GM12891 (cell line): ENCODE measurements at regions not wholly inside any gene's neighbourhood (a gene's known extent, or its start where the extent isn't known, plus 50 kb on each side); places are given as distances from the start of the nearest gene placed in this dataset.

Source experiments
- DNase-seq: peaks from one replicate; pipeline ENCODE4 v3.0.0; 2011; ENCODE audit warnings: low spot score; ENCODE audit not compliant: insufficient read length
- FAIRE-seq: peaks from 2 replicates; lab custom pipeline; 2011; peaks lifted over from hg19 to GRCh38; lab: Jason Lieb, UNC
- PAX5 ChIP-seq: IDR thresholded peaks from 2 replicates; pipeline ENCODE4 v1.6.1; 2011; ENCODE audit warnings: low read length, moderate library complexity, mild to moderate bottlenecking; ENCODE audit not compliant: insufficient read depth, severe bottlenecking
- POLR2A ChIP-seq: IDR thresholded peaks from 2 replicates; pipeline ENCODE4 v1.6.1; 2011; ENCODE audit warnings: low read depth, low read length, control low read depth
- POLR2AphosphoS5 ChIP-seq: IDR thresholded peaks from 2 replicates; pipeline ENCODE4 v1.6.1; 2011; ENCODE audit warnings: low read depth, low read length, control low read depth
- POU2F2 ChIP-seq: IDR thresholded peaks from 2 replicates; pipeline ENCODE4 v1.6.1; 2011; ENCODE audit warnings: low read depth, mild to moderate bottlenecking, control low read depth, low read length, moderate library complexity
- SPI1 ChIP-seq: IDR thresholded peaks from 2 replicates; pipeline ENCODE4 v1.6.1; 2011; ENCODE audit warnings: low read depth, low read length, control low read depth
- TAF1 ChIP-seq: IDR thresholded peaks from 2 replicates; pipeline ENCODE4 v1.6.1; 2011; ENCODE audit warnings: low read depth, low read length, control low read depth

DNA sequence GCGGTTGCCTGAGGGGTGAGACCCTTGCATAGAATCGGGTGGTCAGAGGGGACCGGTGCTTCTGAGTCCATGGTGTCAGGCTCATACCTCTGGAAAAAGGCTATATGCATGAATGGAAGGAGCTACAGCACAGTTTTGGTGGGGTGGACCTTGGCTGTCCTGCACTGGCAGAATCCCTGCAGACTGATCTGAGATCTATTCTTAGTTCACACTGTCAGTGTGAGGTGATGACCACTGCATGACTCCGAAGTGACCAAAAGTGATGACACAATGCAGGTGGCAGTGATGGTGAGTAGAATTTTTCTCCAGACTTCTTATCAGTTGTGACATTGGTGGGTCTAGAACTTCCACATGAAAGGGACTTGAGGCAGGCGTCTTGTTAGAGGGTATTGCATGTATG, 105.2 kb upstream of the SLC28A3 start:
- DNase-seq (no peak), FAIRE-seq (no peak)
- no peak for TF ChIP-seq SPI1

DNA sequence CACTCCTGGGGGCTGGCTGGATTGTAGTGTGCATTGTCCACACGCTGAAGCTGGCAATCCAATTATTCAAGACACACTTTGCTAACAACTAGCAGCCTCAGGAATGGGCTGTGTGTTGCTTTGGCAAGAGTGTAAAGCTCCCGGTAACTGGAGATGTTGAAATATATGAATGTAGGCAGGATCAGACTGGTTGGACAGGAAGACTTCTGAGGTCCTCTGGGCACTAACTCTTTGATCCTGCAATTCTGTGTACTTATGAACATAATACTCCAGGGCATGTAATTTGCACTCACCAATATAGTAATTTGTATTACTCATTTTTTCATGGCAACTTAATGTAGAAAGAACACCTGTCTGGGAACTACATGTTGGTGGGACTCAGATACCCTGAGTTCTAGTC, 106.7 kb upstream of the SLC28A3 start:
- DNase-seq, result no peak
- FAIRE-seq, result no peak

DNA sequence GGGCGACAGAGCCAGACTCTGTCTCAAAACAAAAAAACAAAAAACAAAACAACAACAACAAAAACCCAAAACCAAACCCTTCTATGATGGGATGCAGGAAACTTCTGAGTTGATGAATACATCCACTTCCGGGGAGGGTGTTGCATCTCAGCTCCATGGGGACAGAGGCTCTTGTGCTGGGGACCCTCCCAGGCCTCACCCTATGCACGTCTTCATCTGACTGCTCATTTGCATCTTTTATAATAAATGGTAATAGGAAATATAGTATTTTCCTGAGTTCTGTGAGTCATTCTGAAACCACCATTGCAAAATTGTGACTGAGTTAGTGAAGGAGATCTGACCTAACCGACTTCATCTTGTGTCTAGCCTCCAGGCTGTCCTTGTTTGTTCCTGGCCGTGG, 109.5 kb upstream of the SLC28A3 start:
- FAIRE-seq, result no peak
- TF ChIP-seq TAF1 (no peak), POLR2A (no peak), POLR2AphosphoS5 (no peak), SPI1 (no peak), POU2F2 (no peak), PAX5 (no peak)
- no peak for DNase-seq

More for the DNA sequence above, 106.7 kb upstream of the SLC28A3 start:
- no peak for TF ChIP-seq SPI1
- TF ChIP-seq POLR2A, result no peak
- TF ChIP-seq PAX5, result no peak
- TF ChIP-seq TAF1, result no peak
- no peak for TF ChIP-seq POLR2AphosphoS5
- no peak for TF ChIP-seq POU2F2

DNA sequence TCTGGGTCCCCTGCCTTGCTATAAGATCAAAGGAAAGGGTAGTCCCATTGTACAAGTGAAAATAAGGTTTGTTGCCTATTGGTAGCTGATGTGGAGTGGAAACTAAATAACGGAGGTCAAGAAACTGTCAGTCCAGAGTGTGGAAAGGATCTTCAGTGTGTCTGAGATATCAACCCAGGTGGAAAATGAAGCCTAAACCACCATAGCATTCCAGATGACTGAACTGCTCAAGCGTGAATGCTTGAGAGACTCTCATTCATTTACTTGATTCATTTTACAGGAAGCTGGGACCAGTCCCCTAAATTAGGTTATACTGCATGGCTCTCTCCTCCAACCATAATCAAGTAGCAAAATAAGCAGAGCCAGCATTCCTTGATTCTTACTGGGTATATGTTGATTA, 116.0 kb upstream of the SLC28A3 start:
- FAIRE-seq (no peak), DNase-seq (no peak)
- TF ChIP-seq PAX5, result no peak
- TF ChIP-seq SPI1, result no peak
- TF ChIP-seq POLR2A, result no peak
- TF ChIP-seq POLR2AphosphoS5, result no peak
- no peak for TF ChIP-seq TAF1
- TF ChIP-seq POU2F2, result no peak

DNA sequence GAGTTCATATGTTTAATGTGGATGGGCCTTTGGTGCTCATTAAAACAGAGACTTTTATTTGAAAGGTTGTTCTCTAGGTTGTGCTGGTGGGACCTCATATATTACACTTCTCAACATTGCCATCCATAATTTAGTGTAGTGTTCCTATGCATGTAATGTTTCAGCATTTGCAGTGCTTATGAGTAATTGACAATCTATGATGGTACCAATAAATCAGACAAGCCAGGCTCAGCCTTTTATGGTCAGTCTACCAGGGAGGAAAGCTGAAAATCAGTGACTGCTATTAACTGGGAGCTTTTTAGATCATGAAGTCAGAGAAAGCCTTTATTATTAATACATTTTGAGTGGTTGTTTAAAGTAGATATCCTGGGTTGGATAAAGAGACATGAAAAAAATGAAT, 120.1 kb upstream of the SLC28A3 start:
- TF ChIP-seq POLR2A (no peak), SPI1 (no peak), TAF1 (no peak), POLR2AphosphoS5 (no peak), PAX5 (no peak), POU2F2 (no peak)
- FAIRE-seq, result no peak
- DNase-seq, result no peak

DNA sequence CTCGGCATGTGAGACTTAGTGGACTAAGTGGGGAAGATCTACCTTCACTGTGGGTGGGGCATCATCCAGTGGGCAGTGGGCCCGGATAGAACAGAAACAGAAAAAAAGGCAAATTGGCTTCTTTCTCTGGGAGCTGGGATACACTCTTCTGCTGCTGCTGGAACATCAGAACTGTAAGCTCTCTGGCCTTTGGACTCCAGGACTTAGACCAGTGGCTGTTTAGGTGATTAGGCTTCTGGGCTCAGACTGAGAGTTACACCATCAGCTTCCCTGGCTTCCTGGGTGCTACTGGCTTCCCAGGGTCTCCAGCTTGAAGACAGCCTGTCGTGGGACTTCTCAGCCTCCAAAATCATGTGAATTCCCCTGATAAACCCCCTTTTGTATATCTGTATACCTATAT, 122.7 kb upstream of the SLC28A3 start:
- no peak for FAIRE-seq
- TF ChIP-seq POLR2AphosphoS5, result no peak
- no peak for TF ChIP-seq PAX5
- TF ChIP-seq POLR2A, result no peak
- no peak for TF ChIP-seq POU2F2
- no peak for TF ChIP-seq TAF1
- no peak for DNase-seq

DNA sequence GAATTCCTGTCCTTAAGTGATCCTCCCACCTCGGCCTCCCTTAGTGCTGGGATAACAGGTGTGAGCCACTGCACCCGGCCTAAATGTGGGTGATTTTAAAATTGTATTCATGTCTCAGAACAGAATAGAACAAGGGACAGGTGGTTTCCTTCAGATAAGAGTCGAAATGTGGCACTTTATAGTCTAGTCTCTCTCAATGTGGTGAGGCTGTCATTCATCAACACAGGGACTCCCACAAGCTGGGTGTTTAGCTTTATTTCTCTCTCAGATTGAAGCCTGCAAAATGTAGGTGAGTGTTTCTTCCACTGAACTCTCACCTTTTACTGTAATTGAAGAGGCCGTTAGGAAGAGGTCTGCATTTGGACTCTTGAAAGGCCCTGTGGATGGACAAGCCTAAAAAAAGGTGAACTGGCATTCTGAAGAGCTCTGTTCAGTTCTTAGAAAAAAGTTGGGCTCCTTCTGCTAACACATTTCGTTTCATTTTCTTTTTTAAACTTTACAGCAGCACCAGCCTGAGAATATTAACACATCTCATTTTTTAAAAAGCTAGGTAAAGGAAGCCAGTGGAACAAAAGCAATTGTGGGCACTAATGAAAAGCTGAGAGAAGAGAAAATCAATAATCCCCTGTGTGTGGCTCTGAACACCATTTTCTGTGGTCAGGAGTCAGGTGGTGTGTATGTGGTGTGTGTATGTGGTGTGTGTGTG, 126.2 kb upstream of the SLC28A3 start:
- no peak for DNase-seq
- FAIRE-seq, result no peak
- TF ChIP-seq POLR2AphosphoS5 (no peak), POLR2A (no peak), POU2F2 (no peak), SPI1 (no peak), PAX5 (no peak), TAF1 (no peak)

DNA sequence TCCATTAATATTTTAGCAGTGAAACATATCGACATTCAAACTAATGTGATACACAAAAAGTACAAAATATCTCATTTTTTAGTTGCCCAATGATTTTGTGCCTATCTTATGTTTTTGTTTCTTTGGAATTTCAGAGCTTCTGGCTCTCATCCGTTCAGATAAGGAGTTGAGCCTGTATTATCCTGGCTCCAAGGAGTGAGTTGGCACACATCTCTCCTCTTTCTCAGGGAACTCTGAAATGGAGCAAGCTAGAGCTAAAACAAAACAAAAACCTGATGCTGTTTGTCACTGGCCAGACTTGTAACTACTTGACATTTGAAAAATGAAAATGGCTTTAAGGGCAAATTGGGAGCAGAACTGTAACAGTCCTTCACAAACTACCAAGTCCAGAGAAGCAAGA, 131.3 kb upstream of the SLC28A3 start:
- FAIRE-seq (no peak), DNase-seq (no peak)
- no peak for TF ChIP-seq POU2F2
- no peak for TF ChIP-seq PAX5
- TF ChIP-seq SPI1, result no peak
- TF ChIP-seq POLR2A, result no peak
- TF ChIP-seq POLR2AphosphoS5, result no peak

DNA sequence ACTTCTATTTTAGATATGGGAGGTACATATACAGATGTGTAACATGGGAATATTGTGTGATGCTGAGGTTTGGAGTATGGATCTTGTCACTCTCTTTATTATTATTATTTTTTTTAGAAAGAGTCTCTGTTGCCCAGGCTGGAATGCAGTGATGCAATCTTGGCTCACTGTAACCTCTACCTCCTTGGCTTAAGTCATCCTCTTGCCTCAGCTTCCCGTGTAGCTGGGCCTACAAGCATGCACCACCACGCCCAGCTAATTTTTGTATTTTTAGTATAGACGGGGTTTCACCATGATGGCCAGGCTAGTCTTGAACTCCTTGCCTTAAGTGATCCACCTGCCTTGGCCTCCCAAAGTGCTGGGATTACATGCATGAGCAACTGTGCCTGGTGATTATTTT, 138.4 kb upstream of the SLC28A3 start:
- FAIRE-seq, result no peak

DNA sequence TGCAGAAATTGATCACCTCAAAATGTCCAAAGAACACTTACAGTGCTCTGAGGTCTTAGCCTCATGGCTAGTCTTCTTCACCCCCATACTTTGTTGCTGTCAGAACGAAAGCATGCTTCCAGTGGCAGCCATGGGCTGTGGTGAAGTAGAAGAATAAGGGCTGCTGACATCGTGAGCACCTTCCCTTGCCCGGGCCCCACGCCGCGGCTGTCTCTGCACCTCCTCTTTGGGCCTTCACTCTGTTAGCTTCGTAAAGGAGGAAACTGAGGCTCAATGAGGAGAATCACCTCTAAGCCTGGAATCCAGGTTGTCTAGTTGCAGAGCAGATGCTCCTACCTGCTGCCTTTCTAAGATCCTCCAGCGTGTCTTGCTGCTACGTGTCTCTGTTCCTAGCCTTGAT, 139.5 kb upstream of the SLC28A3 start:
- no peak for FAIRE-seq
- no peak for TF ChIP-seq POLR2AphosphoS5
- TF ChIP-seq SPI1, result no peak
- no peak for TF ChIP-seq TAF1
- no peak for TF ChIP-seq PAX5
- no peak for TF ChIP-seq POU2F2
- no peak for TF ChIP-seq POLR2A
- no peak for DNase-seq

More for the DNA sequence above, 138.4 kb upstream of the SLC28A3 start:
- DNase-seq, result no peak
- no peak for TF ChIP-seq POU2F2
- no peak for TF ChIP-seq SPI1
- TF ChIP-seq PAX5, result no peak
- TF ChIP-seq TAF1, result no peak
- no peak for TF ChIP-seq POLR2AphosphoS5
- no peak for TF ChIP-seq POLR2A

DNA sequence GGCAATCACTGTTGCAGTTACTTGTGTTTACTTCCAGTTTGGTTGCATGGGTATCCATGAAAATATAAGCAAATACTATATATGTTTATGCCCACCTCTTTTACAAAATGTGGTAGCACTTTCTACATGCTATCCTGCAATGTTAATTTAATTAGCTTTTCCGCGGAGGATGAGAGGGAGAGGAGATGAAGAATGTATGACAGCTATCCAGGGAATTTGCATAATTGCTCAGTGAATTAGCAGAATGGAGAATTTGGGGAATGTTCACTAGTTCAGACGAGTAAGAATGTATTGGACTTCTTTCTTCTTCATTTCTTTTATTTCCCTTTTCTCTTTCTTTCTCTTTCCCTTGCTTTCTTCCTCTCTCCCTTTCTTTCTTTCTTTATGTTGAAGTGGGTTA, 140.7 kb upstream of the SLC28A3 start:
- FAIRE-seq (no peak), DNase-seq (no peak)
- TF ChIP-seq SPI1 (no peak), PAX5 (no peak), TAF1 (no peak), POLR2A (no peak), POU2F2 (no peak), POLR2AphosphoS5 (no peak)
